SJSA1 (cell line): ENCODE measurements at regions not wholly inside any gene's neighbourhood (a gene's known extent, or its start where the extent isn't known, plus 50 kb on each side); places are given as distances from the start of the nearest gene placed in this dataset.
"Not testable (repeated sequence)": the region's sequence is repeated elsewhere in the genome, so short reads cannot be mapped to it uniquely, and the experiment has no call there.

Experiments
- DNase-seq, 2 experiments: peaks; one replicate each; pipeline ENCODE4 v3.0.0-alpha.2; 2015 to 2020; ENCODE audit warnings: low spot score in 2 of 2, low read depth in 1 of 2
- H3K27ac ChIP-seq: fragments of 250-450 bp; sonication (Bioruptor Pico); 2 replicates; pipeline ENCODE4 v1.5.1; 2020; ENCODE audit warnings: mild to moderate bottlenecking, moderate library complexity
- H3K27me3 ChIP-seq: fragments of 250-450 bp; sonication (Bioruptor Pico); replicated peaks from 2 replicates; pipeline ENCODE4 v1.5.1; 2020; ENCODE audit warnings: mild to moderate bottlenecking, moderate library complexity
- H3K36me3 ChIP-seq: fragments of 250-450 bp; sonication (Bioruptor Pico); 2 replicates; pipeline ENCODE4 v1.5.1; 2020; ENCODE audit warnings: mild to moderate bottlenecking
- H3K4me1 ChIP-seq: fragments of 250-450 bp; sonication (Bioruptor Pico); replicated peaks from 2 replicates; pipeline ENCODE4 v1.6.1; 2021; ENCODE audit warnings: mild to moderate bottlenecking
- H3K4me3 ChIP-seq: fragments of 250-450 bp; sonication (Bioruptor Pico); 2 replicates; pipeline ENCODE4 v1.5.1; 2020; ENCODE audit warnings: mild to moderate bottlenecking
- H3K9me3 ChIP-seq: fragments of 250-450 bp; sonication (Bioruptor Pico); replicated peaks from 2 replicates; pipeline ENCODE4 v1.5.1; 2020; ENCODE audit warnings: mild to moderate bottlenecking

DNA sequence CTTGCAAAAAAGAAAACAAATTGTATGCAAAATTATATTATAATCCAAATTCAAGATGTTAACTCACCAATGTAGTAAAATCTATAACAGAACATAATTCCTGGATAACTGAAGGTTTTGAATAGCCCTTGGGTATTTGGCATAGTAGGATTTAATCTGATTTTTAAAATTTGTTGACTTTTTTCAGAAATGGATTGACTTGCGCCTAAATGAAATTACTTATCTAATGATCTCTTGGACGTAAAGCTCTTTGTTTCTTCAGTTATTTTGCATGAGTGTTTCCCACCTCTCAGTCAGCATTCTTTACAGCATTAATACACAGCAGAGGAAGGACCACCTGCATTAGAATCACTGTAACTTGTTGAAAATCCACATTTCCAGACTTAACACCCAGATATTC, 169.6 kb downstream of the SEPTIN7 start:
- Histone ChIP-seq H3K36me3 (no peaks in the 10 kb centered on the region), H3K27me3 (0 out of 2 replicates have a peak, but pooled peaks cover 5% of the 10 kb centered on the region), H3K4me1 (no peaks in the 10 kb centered on the region), H3K9me3 (no peaks in the 10 kb centered on the region), H3K4me3 (no peak overlapping the region), H3K27ac (no peak overlapping the region)
- DNase-seq, result no peak

DNA sequence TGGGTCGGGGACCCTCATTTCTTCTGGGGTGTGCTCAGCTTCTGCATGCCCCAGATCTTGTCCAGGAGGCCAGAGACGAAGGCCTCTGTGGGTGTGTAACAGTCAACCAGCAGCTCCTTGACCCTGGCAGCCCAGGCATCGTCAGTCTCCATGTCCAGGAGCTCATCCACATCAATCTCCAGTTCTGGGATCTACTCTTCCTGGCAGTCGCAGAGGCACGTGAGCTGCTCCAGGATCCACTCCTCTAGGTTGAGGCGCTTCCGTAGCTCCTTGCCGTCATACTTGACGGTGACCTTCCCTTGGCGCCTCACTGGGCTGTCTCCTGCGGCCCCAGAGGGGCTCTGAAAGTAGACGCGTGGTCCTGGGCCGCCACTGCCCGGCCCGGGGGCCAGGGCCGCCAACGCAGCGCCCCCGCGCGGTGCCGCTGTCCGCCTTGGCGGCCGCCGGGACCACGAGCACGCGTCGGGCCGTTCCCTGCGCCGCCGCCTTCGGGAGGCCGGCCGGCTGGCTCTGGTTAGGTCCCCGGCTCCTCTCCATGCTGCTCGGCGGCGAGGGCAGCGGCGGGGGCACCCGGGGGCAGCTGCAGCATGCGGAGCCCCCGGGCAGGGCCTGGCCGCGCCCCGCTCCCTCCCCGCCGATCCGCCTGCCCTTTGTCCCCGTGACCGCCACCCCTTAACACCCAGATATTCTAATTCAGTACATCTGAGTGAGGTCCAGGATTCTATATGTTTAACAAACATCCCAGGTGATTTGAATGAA, 170.5 kb downstream of the SEPTIN7 start:
- Histone ChIP-seq H3K4me1 (no peaks in the 10 kb centered on the region), H3K4me3 (no peak overlapping the region), H3K27me3 (0 out of 2 replicates have a peak, but pooled peaks cover 5% of the 10 kb centered on the region), H3K9me3 (no peaks in the 10 kb centered on the region), H3K27ac (no peak overlapping the region), H3K36me3 (no peaks in the 10 kb centered on the region)
- no peak for DNase-seq

DNA sequence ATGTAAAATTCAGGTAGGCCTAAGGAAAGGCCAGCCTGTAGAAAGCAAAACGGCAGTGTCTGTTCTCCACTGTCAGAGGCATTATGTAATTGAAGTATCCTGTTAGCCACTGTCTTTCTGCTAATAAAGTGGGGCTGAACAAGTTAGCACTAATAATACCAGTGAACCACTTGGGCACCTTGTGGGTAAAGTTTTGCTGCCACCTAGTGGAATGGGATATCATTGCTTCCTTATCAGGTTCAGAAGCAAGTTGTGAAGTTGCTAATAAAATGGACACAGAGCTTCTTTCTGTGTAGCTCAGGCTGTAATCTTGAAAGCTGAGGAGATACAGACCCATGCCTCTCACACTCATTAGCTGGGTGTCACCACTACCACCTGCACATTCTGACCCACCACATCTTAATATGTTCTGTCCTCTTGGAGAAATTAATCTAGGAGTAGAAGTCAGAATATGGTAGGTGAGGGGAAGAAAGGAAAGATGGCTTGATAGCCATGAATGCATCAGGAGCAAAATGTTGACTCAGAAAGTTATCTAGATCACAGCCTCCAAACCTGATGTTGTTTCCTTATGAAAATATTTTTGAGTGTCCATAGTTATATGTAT, 175.1 kb downstream of the SEPTIN7 start:
- H3K4me1 ChIP-seq, result no peaks in the 10 kb centered on the region
- no peak overlapping the region for H3K27ac ChIP-seq
- H3K4me3 ChIP-seq, result no peak overlapping the region
- H3K36me3 ChIP-seq, result no peaks in the 10 kb centered on the region
- no peaks in the 10 kb centered on the region for H3K9me3 ChIP-seq
- 0 out of 2 replicates have a peak, but pooled peaks cover 5% of the 10 kb centered on the region for H3K27me3 ChIP-seq
- DNase-seq, result peak in 1 of 2 experiments; percentile 26

DNA sequence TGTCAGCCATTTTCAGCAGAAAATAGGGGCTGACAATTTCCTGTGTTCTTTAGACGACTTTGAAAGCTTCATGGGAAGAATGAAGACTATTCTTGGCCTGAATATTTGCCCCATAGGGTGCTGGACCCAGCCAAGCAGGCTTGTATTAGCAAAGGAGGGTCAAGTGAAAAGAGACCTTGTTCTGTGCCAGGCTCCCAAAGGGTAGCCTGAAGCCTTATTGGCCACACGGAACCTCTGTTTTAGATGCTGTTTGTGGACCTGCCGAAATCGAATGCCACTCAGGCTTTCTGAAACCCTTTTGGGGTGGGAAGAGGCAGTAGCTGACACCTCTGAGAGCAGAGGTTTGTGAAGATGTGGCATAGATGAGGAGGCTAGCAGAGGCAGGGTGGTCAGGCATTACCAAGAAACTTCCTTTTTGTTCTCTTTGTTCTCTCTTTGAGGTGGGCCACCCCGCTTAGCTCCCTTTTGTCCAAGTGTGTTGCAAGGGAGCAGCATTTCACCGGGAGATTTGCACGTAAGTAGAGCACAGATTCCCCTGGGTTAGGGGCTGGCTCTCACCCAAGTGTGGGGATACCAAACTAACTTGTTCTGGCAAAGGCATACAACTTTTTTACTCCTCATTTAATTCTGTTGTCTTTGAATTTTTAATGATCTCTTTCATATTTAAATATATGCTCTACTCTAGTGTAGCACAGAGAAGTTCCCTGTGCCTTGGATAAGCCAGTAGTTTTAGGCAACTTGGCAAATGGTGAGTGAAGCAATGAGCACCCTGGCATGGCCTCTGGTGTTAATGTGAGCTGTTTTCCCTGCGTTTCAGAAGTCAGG, 174.0 kb upstream of the EEPD1 start:
- not testable (repeated sequence) for H3K9me3 ChIP-seq, H3K36me3 ChIP-seq, H3K27me3 ChIP-seq, H3K4me3 ChIP-seq, H3K4me1 ChIP-seq, DNase-seq, H3K27ac ChIP-seq

DNA sequence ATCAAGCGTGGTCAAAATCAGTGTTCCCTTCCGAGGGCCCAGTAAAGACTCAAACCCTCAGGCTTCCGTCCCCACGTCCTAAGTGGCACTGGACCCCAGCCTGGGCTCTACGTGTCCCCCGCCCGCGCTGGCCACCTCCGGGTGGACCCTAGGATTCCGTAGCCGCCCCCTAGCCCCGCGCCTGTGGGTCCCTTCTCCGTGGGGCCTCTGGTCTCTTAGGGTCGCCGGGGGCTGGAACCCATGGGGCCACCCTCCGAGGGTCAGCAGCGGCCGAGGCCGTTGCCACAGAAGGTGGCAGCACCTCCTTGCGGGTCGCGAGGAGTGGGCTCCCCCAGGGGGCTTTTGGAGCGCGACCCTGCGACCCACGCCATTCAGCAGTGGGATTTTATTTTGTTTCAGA, 170.5 kb upstream of the EEPD1 start:
- Histone ChIP-seq H3K9me3 (no peaks in the 10 kb centered on the region), H3K4me1 (peaks cover 5% of the 10 kb centered on the region; the same call in 1 of the 2 replicates), H3K27ac (no peak overlapping the region), H3K27me3 (no peaks in the 10 kb centered on the region), H3K4me3 (no peak overlapping the region), H3K36me3 (no peaks in the 10 kb centered on the region)
- DNase-seq, result no peak

DNA sequence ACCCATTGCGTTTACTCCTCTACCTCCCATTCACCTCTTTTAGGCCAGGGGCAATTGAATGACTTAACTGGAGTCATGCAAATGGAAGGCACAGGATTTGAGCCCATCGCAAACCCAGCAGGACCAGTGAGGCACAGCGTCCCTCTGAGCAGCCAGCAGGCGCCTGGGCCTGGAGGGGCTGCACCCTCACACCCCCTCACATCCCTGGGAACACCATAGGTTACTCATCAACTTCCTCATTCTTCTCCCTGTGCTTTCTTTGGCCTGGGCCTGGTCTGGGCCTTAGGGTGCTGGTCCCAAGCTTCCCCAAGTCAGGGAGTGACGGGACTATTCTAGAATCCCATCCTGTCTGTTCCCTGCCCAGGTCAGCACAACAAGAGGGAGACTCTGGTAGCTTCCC, 169.4 kb upstream of the EEPD1 start:
- H3K27me3 ChIP-seq, result no peaks in the 10 kb centered on the region
- peaks cover 5% of the 10 kb centered on the region; the same call in 1 of the 2 replicates for H3K4me1 ChIP-seq
- H3K4me3 ChIP-seq, result no peak overlapping the region
- no peaks in the 10 kb centered on the region for H3K9me3 ChIP-seq
- no peak for DNase-seq
- H3K36me3 ChIP-seq, result no peaks in the 10 kb centered on the region
- no peak overlapping the region for H3K27ac ChIP-seq

DNA sequence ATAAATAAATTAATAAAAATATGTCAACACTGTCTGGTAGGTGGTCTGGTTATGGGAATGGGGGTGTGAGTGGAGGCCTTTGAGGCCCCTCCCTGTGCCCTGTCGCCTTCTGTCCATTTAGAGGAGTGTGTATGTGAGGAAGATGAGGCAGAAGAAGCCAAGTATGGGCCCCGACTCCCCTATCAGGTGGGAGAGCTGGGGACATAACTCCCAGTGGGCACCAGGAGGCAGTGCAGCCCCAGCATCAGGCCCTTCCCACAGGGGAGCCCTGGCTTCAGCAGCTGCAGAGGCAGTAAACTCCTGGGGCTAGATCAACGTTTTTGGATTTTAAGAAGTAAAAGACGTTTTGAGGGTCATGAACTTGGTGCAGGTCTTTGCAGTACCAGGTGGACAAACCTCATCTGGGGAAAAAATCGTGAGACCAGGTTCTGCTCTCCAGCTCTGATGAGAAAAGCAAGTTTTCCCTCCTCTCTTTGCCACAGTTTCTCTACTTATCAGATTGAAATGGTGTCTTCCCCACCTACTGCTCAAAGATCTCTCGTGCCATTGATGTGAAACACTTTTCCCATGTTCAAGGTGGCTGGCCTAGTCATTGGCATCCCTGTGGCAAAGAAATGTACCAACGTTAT, 167.8 kb upstream of the EEPD1 start:
- no peak overlapping the region for H3K4me3 ChIP-seq
- H3K9me3 ChIP-seq, result no peaks in the 10 kb centered on the region
- H3K27ac ChIP-seq, result no peak overlapping the region
- H3K4me1 ChIP-seq, result peaks cover 5% of the 10 kb centered on the region; the same call in 1 of the 2 replicates
- H3K36me3 ChIP-seq, result no peaks in the 10 kb centered on the region
- H3K27me3 ChIP-seq, result no peaks in the 10 kb centered on the region
- peak; percentile 56 to 80 for DNase-seq

DNA sequence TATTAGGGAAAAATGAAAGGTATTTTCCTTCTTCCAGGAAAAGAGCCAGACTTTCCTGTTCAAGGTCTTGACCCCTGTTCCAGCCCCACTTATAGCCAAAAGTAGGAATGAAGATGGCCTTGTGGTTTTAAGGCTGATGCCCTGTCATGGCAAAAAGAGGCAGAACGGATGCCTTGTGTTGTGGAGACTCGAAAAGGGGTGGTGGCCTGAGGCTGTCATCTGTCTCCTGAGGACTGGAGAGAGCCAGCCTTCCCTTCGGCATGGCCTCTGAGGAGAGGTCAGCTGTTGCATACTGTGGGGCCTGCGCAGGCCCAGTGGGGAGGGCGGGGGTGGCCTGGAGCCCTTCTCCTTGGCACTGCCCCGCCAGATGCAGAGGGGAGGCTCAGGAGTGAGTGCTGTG, 166.0 kb upstream of the EEPD1 start:
- H3K36me3 ChIP-seq, result no peaks in the 10 kb centered on the region
- DNase-seq, result no peak
- H3K27ac ChIP-seq, result no peak overlapping the region
- H3K9me3 ChIP-seq, result no peaks in the 10 kb centered on the region
- no peaks in the 10 kb centered on the region for H3K27me3 ChIP-seq
- peaks cover 10% of the 10 kb centered on the region for H3K4me1 ChIP-seq
- no peak overlapping the region for H3K4me3 ChIP-seq

DNA sequence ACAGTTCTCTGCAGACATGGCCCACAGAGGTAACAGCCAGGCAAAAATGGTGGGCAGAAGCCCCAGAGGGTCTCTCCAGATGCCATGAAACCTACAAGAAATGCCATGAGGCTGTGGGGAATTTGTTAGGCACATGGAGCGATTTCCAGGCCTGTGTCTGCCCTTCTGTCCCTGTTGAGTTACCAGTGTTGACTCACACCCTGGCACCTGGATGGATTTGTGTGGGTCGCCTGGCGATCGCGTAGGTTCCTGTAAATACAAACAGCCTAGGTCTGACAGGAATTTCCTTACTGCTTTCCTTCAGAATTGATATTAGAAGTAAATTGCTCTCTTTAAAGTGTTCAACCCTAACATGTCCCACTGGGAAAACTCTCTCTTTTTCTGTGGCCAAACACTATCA, 164.9 kb upstream of the EEPD1 start:
- no peak for DNase-seq
- Histone ChIP-seq H3K36me3 (no peaks in the 10 kb centered on the region), H3K4me3 (no peak overlapping the region), H3K9me3 (no peaks in the 10 kb centered on the region), H3K27ac (no peak overlapping the region), H3K4me1 (peaks cover 21% of the 10 kb centered on the region), H3K27me3 (no peaks in the 10 kb centered on the region)

DNA sequence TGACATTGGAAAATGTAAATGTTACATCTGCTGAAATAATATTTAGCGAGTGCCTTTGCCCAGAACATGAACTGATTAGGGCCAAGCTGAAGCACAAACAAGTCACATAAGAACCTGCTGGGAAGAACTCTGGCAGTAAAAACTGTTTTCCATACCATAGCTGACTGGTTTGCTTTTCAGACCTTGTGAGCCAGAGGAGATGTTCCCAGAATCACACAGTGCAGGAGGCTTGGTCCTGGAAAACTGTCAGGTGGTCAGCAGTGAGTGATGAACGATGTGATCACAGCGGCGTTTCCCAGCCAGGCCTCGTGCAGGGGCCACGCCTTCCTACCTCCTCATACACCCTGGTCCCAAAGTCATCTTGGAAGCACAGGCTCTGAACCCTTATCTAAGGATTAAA, 164.2 kb upstream of the EEPD1 start:
- Histone ChIP-seq H3K36me3 (no peaks in the 10 kb centered on the region), H3K4me3 (no peak overlapping the region), H3K27me3 (no peaks in the 10 kb centered on the region), H3K9me3 (no peaks in the 10 kb centered on the region), H3K4me1 (peaks cover 28% of the 10 kb centered on the region), H3K27ac (no peak overlapping the region)
- DNase-seq, result no peak

DNA sequence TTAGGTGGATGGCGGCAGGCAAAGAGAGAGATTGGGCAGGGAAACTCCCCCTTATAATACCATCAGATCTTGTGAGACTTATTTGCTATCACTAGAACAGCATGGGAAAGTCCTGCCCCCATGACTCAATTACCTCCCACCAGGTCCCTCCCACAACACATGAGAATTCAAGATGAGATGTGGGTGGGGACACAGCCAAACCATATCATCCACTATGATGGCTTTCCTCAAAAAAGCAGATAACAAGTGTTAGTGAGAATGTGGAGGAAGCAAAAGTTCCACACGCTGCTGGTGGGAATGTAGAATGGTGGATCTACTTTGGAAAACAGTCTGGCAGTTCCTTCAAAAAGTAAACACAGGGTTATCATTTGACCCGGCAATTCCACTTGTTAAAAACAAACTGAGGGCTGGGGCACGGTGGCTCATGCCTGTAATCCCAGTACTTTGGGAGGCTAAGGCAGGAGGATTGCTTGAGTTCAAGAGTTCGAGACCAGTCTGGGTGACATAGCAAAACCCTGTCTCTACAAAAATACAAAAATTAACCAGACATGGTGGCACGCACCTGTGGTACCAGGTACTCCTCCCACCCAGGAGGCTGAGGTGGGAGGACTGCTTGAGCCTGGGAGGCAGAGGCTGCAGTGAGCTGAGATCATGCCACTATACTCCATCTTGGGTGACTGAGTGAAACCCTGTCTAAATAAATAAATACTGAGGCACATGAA, 161.4 kb upstream of the EEPD1 start:
- Histone ChIP-seq H3K36me3 (no peaks in the 10 kb centered on the region), H3K4me3 (no peak overlapping the region), H3K27me3 (no peaks in the 10 kb centered on the region), H3K9me3 (no peaks in the 10 kb centered on the region), H3K4me1 (peaks cover 36% of the 10 kb centered on the region), H3K27ac (peak overlapping the region; percentile 90)
- no peak for DNase-seq

DNA sequence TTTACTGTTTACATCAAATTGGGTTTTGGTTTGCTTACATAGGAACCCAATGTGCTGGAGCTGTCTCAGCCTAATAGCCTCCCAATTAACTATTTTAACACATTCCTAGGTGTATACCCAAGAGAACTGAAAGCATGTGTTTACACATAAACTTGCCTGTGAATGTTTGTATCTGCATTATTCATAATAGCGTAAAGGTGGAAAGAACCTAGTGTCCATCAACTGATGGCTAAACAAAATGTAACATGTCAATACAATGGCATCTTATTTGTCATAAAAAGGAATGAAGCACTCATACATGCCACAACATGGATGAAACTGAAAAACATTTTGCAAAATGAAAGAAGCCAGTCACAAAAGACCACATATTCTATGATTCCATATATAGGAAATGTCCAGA, 160.6 kb upstream of the EEPD1 start:
- peaks cover 31% of the 10 kb centered on the region for H3K4me1 ChIP-seq
- H3K27me3 ChIP-seq, result no peaks in the 10 kb centered on the region
- H3K9me3 ChIP-seq, result no peaks in the 10 kb centered on the region
- DNase-seq, result peak in 1 of 2 experiments; percentile 50
- no peak overlapping the region for H3K4me3 ChIP-seq
- no peaks in the 10 kb centered on the region for H3K36me3 ChIP-seq
- H3K27ac ChIP-seq, result peak overlapping the region; percentile 90

DNA sequence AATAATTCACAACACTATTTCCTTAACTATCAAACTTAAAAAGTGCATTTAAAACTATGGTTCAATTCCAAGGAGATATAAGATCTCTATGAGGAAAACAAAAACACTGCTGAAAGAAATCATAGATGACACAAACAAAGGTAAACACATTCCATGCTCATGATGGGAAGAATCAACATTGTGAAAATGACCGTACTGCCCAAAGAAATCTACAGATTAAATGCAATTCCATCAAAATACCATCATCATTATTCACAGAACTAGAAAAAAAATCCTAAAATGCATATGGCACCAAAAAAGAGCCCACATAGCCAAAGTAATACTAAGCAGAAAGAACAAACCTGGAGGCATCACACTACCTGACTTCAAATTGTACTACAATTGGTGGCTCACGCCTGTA, 159.9 kb upstream of the EEPD1 start:
- no peak overlapping the region for H3K4me3 ChIP-seq
- H3K9me3 ChIP-seq, result no peaks in the 10 kb centered on the region
- no peaks in the 10 kb centered on the region for H3K36me3 ChIP-seq
- no peaks in the 10 kb centered on the region for H3K27me3 ChIP-seq
- peak overlapping the region; percentile 90 for H3K27ac ChIP-seq
- peaks cover 31% of the 10 kb centered on the region for H3K4me1 ChIP-seq
- DNase-seq, result peak in 1 of 2 experiments; percentile 77
